Mucosa of stomach (tissue), 1 donor: ENCODE measurements at regions not wholly inside any gene's neighbourhood (a gene's known extent, or its start where the extent isn't known, plus 50 kb on each side); places are given as distances from the start of the nearest gene placed in this dataset.

Experiments
- H3K27me3 ChIP-seq: one replicate; pipeline ENCODE4 v1.7.0; 2013; ENCODE audit warnings: mild to moderate bottlenecking, low read length; ENCODE audit not compliant: control insufficient read depth, insufficient read depth
- H3K36me3 ChIP-seq: one replicate; pipeline ENCODE4 v1.7.0; 2013; ENCODE audit warnings: low read length; ENCODE audit not compliant: control insufficient read depth, insufficient read depth
- H3K4me1 ChIP-seq: one replicate; pipeline ENCODE4 v1.7.0; 2013; ENCODE audit warnings: mild to moderate bottlenecking, low read length; ENCODE audit not compliant: control insufficient read depth, insufficient read depth
- H3K4me3 ChIP-seq: one replicate; pipeline ENCODE4 v1.7.0; 2013; ENCODE audit warnings: low read length
- H3K9ac ChIP-seq: one replicate; pipeline ENCODE4 v1.7.0; 2013; ENCODE audit warnings: mild to moderate bottlenecking, low read length, moderate library complexity
- H3K9me3 ChIP-seq: one replicate; pipeline ENCODE4 v1.7.0; 2013; ENCODE audit warnings: mild to moderate bottlenecking, low read length, moderate library complexity; ENCODE audit not compliant: control insufficient read depth
- donor health status: Pancreatic carcinoma.

- Histone ChIP-seq H3K4me1 (no peaks in the 10 kb centered on the region), H3K27me3 (no peaks in the 10 kb centered on the region), H3K36me3 (no peaks in the 10 kb centered on the region), H3K9ac (no peak overlapping the region), H3K4me3 (no peak overlapping the region), H3K9me3 (no peaks in the 10 kb centered on the region)
Observed at GRCh38 chr2:118732432-118732831, 115.0 kb downstream of the EN1 start.

- H3K9ac ChIP-seq, result no peak overlapping the region
- no peaks in the 10 kb centered on the region for H3K27me3 ChIP-seq
- no peaks in the 10 kb centered on the region for H3K36me3 ChIP-seq
- no peak overlapping the region for H3K4me3 ChIP-seq
- no peaks in the 10 kb centered on the region for H3K9me3 ChIP-seq
- H3K4me1 ChIP-seq, result no peaks in the 10 kb centered on the region
Observed at GRCh38 chr2:118731413-118731812, 116.0 kb downstream of the EN1 start.

GRCh38 chr2:118730405-118730804 lies 117.0 kb downstream of the EN1 start:
- Histone ChIP-seq H3K27me3 (no peaks in the 10 kb centered on the region), H3K9me3 (no peaks in the 10 kb centered on the region), H3K9ac (no peak overlapping the region), H3K4me1 (no peaks in the 10 kb centered on the region), H3K36me3 (no peaks in the 10 kb centered on the region), H3K4me3 (no peak overlapping the region)

- H3K36me3 ChIP-seq, result no peaks in the 10 kb centered on the region
- no peak overlapping the region for H3K4me3 ChIP-seq
- H3K4me1 ChIP-seq, result no peaks in the 10 kb centered on the region
- H3K27me3 ChIP-seq, result no peaks in the 10 kb centered on the region
- no peak overlapping the region for H3K9ac ChIP-seq
- H3K9me3 ChIP-seq, result no peaks in the 10 kb centered on the region
Observed at GRCh38 chr2:118729760-118730159, 117.7 kb downstream of the EN1 start.

GRCh38 chr2:118728984-118729383 lies 118.5 kb downstream of the EN1 start:
- no peaks in the 10 kb centered on the region for H3K4me1 ChIP-seq
- no peaks in the 10 kb centered on the region for H3K9me3 ChIP-seq
- H3K36me3 ChIP-seq, result no peaks in the 10 kb centered on the region

DNA sequence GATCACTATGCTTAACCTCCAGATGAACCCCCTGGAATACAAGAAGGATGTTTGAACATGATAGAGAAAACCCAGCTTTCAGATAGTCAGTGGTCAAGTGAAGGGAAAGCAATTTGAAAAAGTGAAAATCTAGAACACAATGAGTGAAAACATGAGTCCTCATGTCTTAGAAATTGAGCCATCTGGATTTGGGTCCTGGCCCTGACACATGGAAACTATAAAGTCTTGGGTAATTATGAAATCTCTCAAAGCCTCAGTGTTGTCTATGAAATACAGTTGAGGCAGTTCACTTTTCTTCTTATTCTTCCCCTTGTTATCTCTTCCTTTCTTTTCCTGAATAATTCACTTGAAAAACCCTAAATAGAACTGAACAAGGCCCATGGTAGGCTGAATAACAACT lies 120.6 kb downstream of the EN1 start:
- Histone ChIP-seq H3K4me1 (no peaks in the 10 kb centered on the region), H3K27me3 (no peaks in the 10 kb centered on the region), H3K9me3 (no peaks in the 10 kb centered on the region), H3K9ac (no peak overlapping the region), H3K36me3 (no peaks in the 10 kb centered on the region), H3K4me3 (no peak overlapping the region)

More at GRCh38 chr2:118728984-118729383, 118.5 kb downstream of the EN1 start:
- no peak overlapping the region for H3K9ac ChIP-seq
- no peak overlapping the region for H3K4me3 ChIP-seq
- no peaks in the 10 kb centered on the region for H3K27me3 ChIP-seq

GRCh38 chr2:118723394-118723793 lies 124.1 kb downstream of the EN1 start:
- Histone ChIP-seq H3K9me3 (no peaks in the 10 kb centered on the region), H3K4me1 (no peaks in the 10 kb centered on the region), H3K36me3 (no peaks in the 10 kb centered on the region), H3K4me3 (no peak overlapping the region), H3K27me3 (no peaks in the 10 kb centered on the region), H3K9ac (no peak overlapping the region)

GRCh38 chr2:118722976-118723375 lies 124.5 kb downstream of the EN1 start:
- no peak overlapping the region for H3K9ac ChIP-seq
- no peaks in the 10 kb centered on the region for H3K36me3 ChIP-seq
- H3K4me3 ChIP-seq, result no peak overlapping the region
- no peaks in the 10 kb centered on the region for H3K4me1 ChIP-seq
- no peaks in the 10 kb centered on the region for H3K27me3 ChIP-seq
- no peaks in the 10 kb centered on the region for H3K9me3 ChIP-seq

- H3K9me3 ChIP-seq, result no peaks in the 10 kb centered on the region
Observed at GRCh38 chr2:118721817-118722551, 125.5 kb downstream of the EN1 start.

GRCh38 chr2:118720866-118721265 lies 126.6 kb downstream of the EN1 start:
- Histone ChIP-seq H3K36me3 (no peaks in the 10 kb centered on the region), H3K4me1 (no peaks in the 10 kb centered on the region), H3K9me3 (no peaks in the 10 kb centered on the region), H3K27me3 (no peaks in the 10 kb centered on the region), H3K4me3 (no peak overlapping the region), H3K9ac (no peak overlapping the region)

More at GRCh38 chr2:118721817-118722551, 125.5 kb downstream of the EN1 start:
- Histone ChIP-seq H3K4me3 (no peak overlapping the region), H3K36me3 (no peaks in the 10 kb centered on the region), H3K27me3 (no peaks in the 10 kb centered on the region), H3K4me1 (no peaks in the 10 kb centered on the region), H3K9ac (no peak overlapping the region)

- no peaks in the 10 kb centered on the region for H3K4me1 ChIP-seq
- no peak overlapping the region for H3K4me3 ChIP-seq
- no peaks in the 10 kb centered on the region for H3K36me3 ChIP-seq
- no peaks in the 10 kb centered on the region for H3K9me3 ChIP-seq
- no peaks in the 10 kb centered on the region for H3K27me3 ChIP-seq
- no peak overlapping the region for H3K9ac ChIP-seq
Observed at GRCh38 chr2:118718921-118719320, 128.5 kb downstream of the EN1 start.

DNA sequence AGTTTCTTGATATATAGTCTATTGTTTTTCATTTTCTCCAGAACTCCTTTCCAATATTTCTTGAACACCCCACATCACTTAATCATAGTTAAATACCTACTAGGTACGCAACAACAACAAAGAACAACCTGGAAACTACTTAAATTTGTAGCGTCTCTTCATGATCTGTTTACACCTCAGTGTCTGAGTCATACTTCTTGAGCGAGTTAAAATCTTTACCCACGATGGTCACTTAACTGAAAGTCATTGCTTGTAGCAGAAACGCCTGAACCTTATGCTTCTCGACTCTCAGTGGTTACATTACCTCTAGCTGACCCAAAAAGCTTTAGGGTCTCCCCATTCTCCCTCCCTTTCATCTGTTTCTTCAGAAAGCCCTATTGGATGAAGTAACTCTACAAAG lies 131.3 kb downstream of the EN1 start:
- Histone ChIP-seq H3K36me3 (no peaks in the 10 kb centered on the region), H3K4me1 (no peaks in the 10 kb centered on the region), H3K9ac (no peak overlapping the region)

DNA sequence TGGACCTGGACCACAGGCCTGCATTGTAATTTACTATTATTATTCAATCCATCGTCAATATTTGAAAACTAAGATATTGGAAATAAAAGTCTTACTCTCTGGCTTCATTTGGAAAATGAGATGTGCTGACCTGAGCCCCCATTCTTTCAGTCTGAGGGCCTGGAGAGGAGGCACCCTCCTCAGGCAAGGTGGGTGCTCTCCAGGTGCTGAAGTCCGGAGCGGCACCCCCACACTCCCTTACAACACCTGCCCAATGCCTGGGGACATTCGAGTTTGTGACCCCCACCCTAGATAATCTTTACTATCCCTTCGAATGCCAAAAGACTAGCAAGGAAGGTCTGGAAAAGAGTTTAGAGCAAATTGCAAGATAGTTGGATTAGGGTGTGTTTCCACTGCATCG lies 133.3 kb downstream of the EN1 start:
- no peaks in the 10 kb centered on the region for H3K27me3 ChIP-seq
- no peak overlapping the region for H3K9ac ChIP-seq
- no peaks in the 10 kb centered on the region for H3K36me3 ChIP-seq
- no peaks in the 10 kb centered on the region for H3K4me1 ChIP-seq
- H3K9me3 ChIP-seq, result no peaks in the 10 kb centered on the region
- no peak overlapping the region for H3K4me3 ChIP-seq

More for the DNA sequence above, 131.3 kb downstream of the EN1 start:
- Histone ChIP-seq H3K27me3 (no peaks in the 10 kb centered on the region), H3K4me3 (no peak overlapping the region), H3K9me3 (no peaks in the 10 kb centered on the region)
